ENCODE measurements at regions not wholly inside any gene's neighbourhood (a gene's known extent, or its start where the extent isn't known, plus 50 kb on each side); places are given as distances from the start of the nearest gene placed in this dataset.

DNA sequence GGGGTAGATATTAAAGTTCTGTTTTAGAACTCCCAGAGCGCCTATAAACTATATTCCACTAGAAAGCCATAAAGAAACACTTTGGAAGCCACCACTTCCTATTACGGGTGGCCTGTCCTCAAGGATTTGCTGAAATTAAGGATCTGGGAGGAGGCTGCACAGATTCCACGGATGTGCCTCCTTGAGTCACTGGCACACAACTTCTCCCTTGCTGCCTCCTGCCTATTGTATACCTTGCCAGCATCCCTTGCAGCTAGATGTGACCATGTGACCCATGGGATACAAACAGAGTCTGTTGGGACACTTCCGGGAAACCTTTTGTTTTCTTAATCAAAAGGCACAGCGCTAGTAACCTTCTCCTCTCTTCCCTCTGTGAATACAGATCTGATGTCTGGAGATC lies 263.0 kb downstream of the C16orf95 start:
- TF ChIP-seq GATA2 (IDR thresholded peaks at IDR 0.05; ENCODE audit: low read depth, low read length) (no peak), GATA3 (IDR thresholded peaks at IDR 0.05; ENCODE audit: low read depth, low read length) (no peak)
